ENCODE measurements at regions not wholly inside any gene's neighbourhood (a gene's known extent, or its start where the extent isn't known, plus 50 kb on each side); places are given as distances from the start of the nearest gene placed in this dataset.

- no peak for TF ChIP-seq EZH2phosphoT487 (IDR thresholded peaks at IDR 0.05; ENCODE audit: borderline replicate concordance)
- TF ChIP-seq MAX (IDR thresholded peaks at IDR 0.05), result no peak
- TF ChIP-seq JUND (IDR thresholded peaks at IDR 0.05), result no peak
- TF ChIP-seq ZFX (IDR thresholded peaks at IDR 0.05), result no peak
Observed at GRCh38 chr11:15670520-15671070, 555.9 kb downstream of the INSC start (continued).

GRCh38 chr11:15671216-15671615 is 556.5 kb downstream of the INSC start:
- H3K9ac ChIP-seq (ENCODE audit: low read length), result no peak overlapping the region
- ATAC-seq, result no peak
- H3K79me2 ChIP-seq (ENCODE audit: insufficient read depth, low read length), result no peaks in the 10 kb centered on the region
- H3K27me3 ChIP-seq (ENCODE audit: insufficient read depth, low read length), result peaks cover 22% of the 10 kb centered on the region; the same call in 1 of the 2 replicates
- no peak for TF ChIP-seq SRF (IDR thresholded peaks at IDR 0.05; ENCODE audit: low read depth)
- no peak for TF ChIP-seq JUND (IDR thresholded peaks at IDR 0.05)
- no peak for TF ChIP-seq POLR2A (IDR thresholded peaks at IDR 0.05; ENCODE audit: borderline replicate concordance, extremely low read depth, insufficient read depth, insufficient read length)
- no peak for TF ChIP-seq POLR2AphosphoS5 (IDR thresholded peaks at IDR 0.05; ENCODE audit: low read depth, low read length)
- no peak for TF ChIP-seq SIN3A (IDR thresholded peaks at IDR 0.05; ENCODE audit: low read depth)
- TF ChIP-seq YY1 (IDR thresholded peaks at IDR 0.05; ENCODE audit: extremely low read depth, insufficient replicate concordance, low read depth, low read length), result no peak
- TF ChIP-seq MAX (IDR thresholded peaks at IDR 0.05), result no peak
- no peak for TF ChIP-seq TCF7L2 (IDR thresholded peaks at IDR 0.05; ENCODE audit: borderline replicate concordance, extremely low read depth, insufficient read depth, insufficient read length)
- no peak for TF ChIP-seq CBX3 (IDR thresholded peaks at IDR 0.05; ENCODE audit: low read depth)
- TF ChIP-seq EZH2 (IDR thresholded peaks at IDR 0.05), result no peak
- TF ChIP-seq EGR1 (IDR thresholded peaks at IDR 0.05; ENCODE audit: low read depth), result no peak
- no peak for TF ChIP-seq ZFX (IDR thresholded peaks at IDR 0.05)
- TF ChIP-seq ELF1 (IDR thresholded peaks at IDR 0.05; ENCODE audit: borderline replicate concordance, low read depth), result no peak
- no peak for TF ChIP-seq CEBPB (IDR thresholded peaks at IDR 0.05; ENCODE audit: low read depth)
- TF ChIP-seq ZNF274 (IDR thresholded peaks at IDR 0.05; ENCODE audit: low read depth, low read length), result no peak
- no peaks in the 10 kb centered on the region for H3K9me2 ChIP-seq (ENCODE audit: insufficient read depth)
- H3K4me2 ChIP-seq (ENCODE audit: low read length), result no peak overlapping the region
- CTCF ChIA-PET, result no interaction called here
- no peaks in the 10 kb centered on the region for H4K20me1 ChIP-seq (ENCODE audit: insufficient read depth)
- intact Hi-C loops (cut with micrococcal nuclease), result no loop called here
- POLR2A ChIA-PET, result no interaction called here
- no peak overlapping the region for H3K27ac ChIP-seq (ENCODE audit: low read depth, low read length)
- no peak overlapping the region for H3K4me3 ChIP-seq (replicated peaks in 1 of 2; ENCODE audit: low read depth in 1 of 2, low read length in 2 of 2)
- no peak overlapping the region for H2AFZ ChIP-seq (ENCODE audit: low read depth, low read length, poor library complexity, severe bottlenecking)
- DNase-seq (ENCODE audit: low read depth, low spot score), result no peak
- RAD21 ChIA-PET (ENCODE audit: low non-redundant PET in 1 of 2, low total read pairs in 2 of 2, uncharacterized antibody in 2 of 2, unreplicated experiment in 2 of 2), result no interaction called here
- H3K9me3 ChIP-seq (ENCODE audit: control insufficient read depth in 1 of 2, insufficient read depth in 1 of 2, low read depth in 1 of 2, low read length in 2 of 2), result no peaks in the 10 kb centered on the region
- no peaks in the 10 kb centered on the region for H3K36me3 ChIP-seq (ENCODE audit: control insufficient read depth in 1 of 2, insufficient read depth in 2 of 2, low read length in 2 of 2)
- H3K4me1 ChIP-seq (ENCODE audit: control insufficient read depth in 1 of 2, insufficient read depth in 2 of 2, low read length in 2 of 2), result no peaks in the 10 kb centered on the region
- BruUV-seq (replicated peaks), result no TSS peak

Measured in HCT116 (cell line).